GM23248 (cell line): ENCODE measurements at regions not wholly inside any gene's neighbourhood (a gene's known extent, or its start where the extent isn't known, plus 50 kb on each side); places are given as distances from the start of the nearest gene placed in this dataset.

Source experiments
- EZH2 ChIP-seq: fragments of 200-600 bp; sonication (generic); IDR thresholded peaks from 2 replicates; pipeline ENCODE4 v1.6.1; 2018; ENCODE audit warnings: antibody characterized with exemption, mild to moderate bottlenecking; ENCODE audit not compliant: insufficient read depth, poor library complexity, severe bottlenecking
- EZH2phosphoT487 ChIP-seq: fragments of 200-600 bp; sonication (generic); IDR thresholded peaks from 2 replicates; pipeline ENCODE4 v1.6.1; 2018; ENCODE audit warnings: antibody characterized with exemption, moderate library complexity, mild to moderate bottlenecking, low read depth; ENCODE audit not compliant: insufficient read depth

- TF ChIP-seq EZH2phosphoT487 (no peak), EZH2 (no peak)
These were observed 173.9 kb downstream of the ZIC5 start for GRCh38 chr13:99797691-99798090.
